ENCODE measurements at regions not wholly inside any gene's neighbourhood (a gene's known extent, or its start where the extent isn't known, plus 50 kb on each side); places are given as distances from the start of the nearest gene placed in this dataset.

GRCh38 chr3:189573004-189573403 lies 58.2 kb upstream of the TP63 start:
- no peak for TF ChIP-seq CTCF (IDR thresholded peaks at IDR 0.05)
- TF ChIP-seq POLR2A (IDR thresholded peaks at IDR 0.05) = no peak
- DNase-seq = no peak
- Histone ChIP-seq H3K36me3 (no peaks in the 10 kb centered on the region), H3K4me1 (no peaks in the 10 kb centered on the region), H3K27ac (no peak overlapping the region), H3K9me3 (no peaks in the 10 kb centered on the region), H3K27me3 (no peaks in the 10 kb centered on the region), H3K4me3 (no peak overlapping the region)
- intact Hi-C loops (cut with DNase I; ENCODE audit: low total_unique reads) = no loop called here

- H3K27me3 ChIP-seq = no peaks in the 10 kb centered on the region
- H3K4me1 ChIP-seq = no peaks in the 10 kb centered on the region
- H3K27ac ChIP-seq = no peak overlapping the region
- intact Hi-C loops (cut with DNase I; ENCODE audit: low total_unique reads) = no loop called here
- H3K9me3 ChIP-seq = no peaks in the 10 kb centered on the region
- no peaks in the 10 kb centered on the region for H3K36me3 ChIP-seq
- no peak overlapping the region for H3K4me3 ChIP-seq
- TF ChIP-seq POLR2A (IDR thresholded peaks at IDR 0.05) (no peak), CTCF (IDR thresholded peaks at IDR 0.05) (no peak)
- DNase-seq = no peak
Observed at GRCh38 chr3:189576486-189576885, 54.7 kb upstream of the TP63 start.

- Histone ChIP-seq H3K4me1 (no peaks in the 10 kb centered on the region), H3K4me3 (no peak overlapping the region), H3K27me3 (no peaks in the 10 kb centered on the region), H3K9me3 (no peaks in the 10 kb centered on the region), H3K27ac (no peak overlapping the region), H3K36me3 (no peaks in the 10 kb centered on the region)
- no peak for DNase-seq
- TF ChIP-seq POLR2A (IDR thresholded peaks at IDR 0.05) (no peak), CTCF (IDR thresholded peaks at IDR 0.05) (no peak)
- intact Hi-C loops (cut with DNase I; ENCODE audit: low total_unique reads) = no loop called here
Observed at GRCh38 chr3:189577050-189577951, 53.9 kb upstream of the TP63 start.

- no peaks in the 10 kb centered on the region for H3K9me3 ChIP-seq
- H3K27me3 ChIP-seq = no peaks in the 10 kb centered on the region
- no peaks in the 10 kb centered on the region for H3K36me3 ChIP-seq
- H3K27ac ChIP-seq = no peak overlapping the region
- TF ChIP-seq POLR2A (IDR thresholded peaks at IDR 0.05) (no peak), CTCF (IDR thresholded peaks at IDR 0.05) (no peak)
- DNase-seq = no peak
- H3K4me3 ChIP-seq = no peak overlapping the region
- H3K4me1 ChIP-seq = no peaks in the 10 kb centered on the region
- intact Hi-C loops (cut with DNase I; ENCODE audit: low total_unique reads) = no loop called here
Observed at GRCh38 chr3:189580190-189580589, 51.0 kb upstream of the TP63 start.
